GM18861 (cell line): ENCODE measurements at regions not wholly inside any gene's neighbourhood (a gene's known extent, or its start where the extent isn't known, plus 50 kb on each side); places are given as distances from the start of the nearest gene placed in this dataset.

Experiments
- ATAC-seq: cut with Tn5 transposase; IDR thresholded peaks from one replicate; pipeline ENCODE4 v1.9.1; 2021; ENCODE audit not compliant: unreplicated experiment

GRCh38 chrX:8870411-8870810 lies 69.2 kb upstream of the FAM9A start:
- ATAC-seq = no peak

- no peak for ATAC-seq
Measured at GRCh38 chrX:8869812-8870211, 68.6 kb upstream of the FAM9A start.

- ATAC-seq = no peak
Measured at GRCh38 chrX:8868906-8869305, 67.7 kb upstream of the FAM9A start.

- no peak for ATAC-seq
Measured at GRCh38 chrX:8868070-8868773, 67.0 kb upstream of the FAM9A start.

GRCh38 chrX:8867406-8867805 lies 66.2 kb upstream of the FAM9A start:
- no peak for ATAC-seq

GRCh38 chrX:8864161-8864560 lies 63.0 kb upstream of the FAM9A start:
- ATAC-seq = no peak

GRCh38 chrX:8861908-8862307 lies 60.7 kb upstream of the FAM9A start:
- no peak for ATAC-seq

- ATAC-seq = no peak
Measured at GRCh38 chrX:8851231-8851886, 50.2 kb upstream of the FAM9A start.
